Spleen (tissue), 11 donors: ENCODE measurements at regions not wholly inside any gene's neighbourhood (a gene's known extent, or its start where the extent isn't known, plus 50 kb on each side); places are given as distances from the start of the nearest gene placed in this dataset.
"Not testable (repeated sequence)": the region's sequence is repeated elsewhere in the genome, so short reads cannot be mapped to it uniquely, and the experiment has no call there.

Source experiments
- DNase-seq: peaks from one replicate; pipeline ENCODE4 v3.0.0-alpha.2; 2020
- H3K27ac ChIP-seq, 8 donors: fragments of 200-600 bp; sonication (generic) in 7 of 8; 1 replicate in 4 of 8; 2 replicates in 4 of 8; pipeline versions ENCODE4 v1.5.0 to v1.8.0; 2016 to 2021; ENCODE audit warnings: inconsistent platforms in 4 of 8, mild to moderate bottlenecking in 4 of 8, moderate library complexity in 1 of 8
- H3K27me3 ChIP-seq, 7 donors: fragments of 200-600 bp; sonication (generic) in 6 of 7; replicated peaks in 1 of 7; 1 replicate in 4 of 7; 2 replicates in 3 of 7; pipeline versions ENCODE4 v1.5.0 to v1.8.0; 2016 to 2021; ENCODE audit warnings: inconsistent platforms in 3 of 7, mild to moderate bottlenecking in 1 of 7
- H3K36me3 ChIP-seq, 6 donors: fragments of 200-600 bp; sonication (generic) in 5 of 6; 1 replicate in 4 of 6; 2 replicates in 2 of 6; pipeline versions ENCODE4 v1.5.0 to v1.8.0; 2016 to 2021; ENCODE audit warnings: inconsistent platforms in 2 of 6
- H3K4me1 ChIP-seq, 6 donors: fragments of 200-600 bp; sonication (generic) in 5 of 6; 1 replicate in 3 of 6; 2 replicates in 3 of 6; pipeline versions ENCODE4 v1.5.0 to v1.8.0; 2016 to 2021; ENCODE audit warnings: inconsistent platforms in 3 of 6
- H3K4me3 ChIP-seq, 8 donors: fragments of 200-600 bp; sonication (generic) in 7 of 8; 1 replicate in 4 of 8; 2 replicates in 4 of 8; pipeline versions ENCODE4 v1.5.0 to v1.8.0; 2016 to 2021; ENCODE audit warnings: inconsistent platforms in 4 of 8, mild to moderate bottlenecking in 4 of 8, moderate library complexity in 2 of 8
- H3K9me3 ChIP-seq, 8 donors: fragments of 200-600 bp; sonication (generic) in 7 of 8; 1 replicate in 4 of 8; 2 replicates in 4 of 8; pipeline versions ENCODE4 v1.5.0 to v1.8.0; 2016 to 2021; ENCODE audit warnings: inconsistent platforms in 4 of 8
- CTCF ChIP-seq, 11 experiments: fragments of 200-600 bp in 7 of 11; fragments of 450-650 bp in 4 of 11; sonication (generic) in 4 of 11; IDR thresholded peaks in 8 of 11; conservative IDR thresholded peaks in 3 of 11; 1 replicate in 7 of 11; 2 replicates in 4 of 11; pipeline versions ENCODE4 v1.4.0 to v1.8.0; 2016 to 2021; ENCODE audit warnings: antibody characterized with exemption in 11 of 11, inconsistent platforms in 4 of 11, mild to moderate bottlenecking in 1 of 11
- POLR2A ChIP-seq, 3 donors: fragments of 450-650 bp; IDR thresholded peaks; one replicate each; pipeline ENCODE4 v1.5.1; 2017; ENCODE audit warnings: antibody characterized with exemption in 3 of 3, mild to moderate bottlenecking in 1 of 3
- POLR2AphosphoS5 ChIP-seq, 3 donors: sonication (generic); formaldehyde crosslinking; IDR thresholded peaks; one replicate each; pipeline ENCODE4 v1.5.1; 2017; ENCODE audit warnings: antibody characterized with exemption in 3 of 3
- WGBS, 5 donors: extraction: QIAGEN DNeasy Blood & Tissue Kit in 3 of 5; methylation state at CpG; one replicate each; pipeline versions ENCODE4 v1.1.5 to v1.1.7; 2013 to 2018; 5-methylcytosine and 5-hydroxymethylcytosine counted together
- intact Hi-C: fragments of 100-400 bp; cut with DNase I; formaldehyde crosslinking; loops from one replicate; pipeline ENCODE4 v1.15.0; 2023; ENCODE audit warnings: low total_unique reads
- donor health status: healthy with polysubstance abuse.
- donor health status: DM: no; HTN: no; CAD: no; lungs with moderate emphysema.
- donor health status: DM: no; HTN: no; CAD: no.
- donor health status: Bipolar disorder and iron deficiency.
- donor health status: healthy.
- donor health status: DM: no; HTN: no; CAD: no.
- donor health status: DM: yes; HTN: yes; CAD: no.

GRCh38 chr10:26937371-26937770 is 76.6 kb upstream of the ABI1 start:
- TF ChIP-seq POLR2AphosphoS5 (IDR thresholded peaks at IDR 0.05) (no peak), CTCF (IDR thresholded peaks at IDR 0.05 in 8 of 11, conservative IDR thresholded peaks at IDR 0.05 in 3 of 11) (no peak), POLR2A (IDR thresholded peaks at IDR 0.05) (no peak)
- no peaks in the 10 kb centered on the region for H3K4me1 ChIP-seq
- no peaks in the 10 kb centered on the region for H3K27me3 ChIP-seq
- no peak for DNase-seq
- WGBS, 5 donors: 67 to 96% (median 91%) methylated on average over 3 of the region's 3 CpGs
- H3K27ac ChIP-seq: no peak overlapping the region
- H3K36me3 ChIP-seq: no peaks in the 10 kb centered on the region
- intact Hi-C loops: no loop called here
- H3K9me3 ChIP-seq: no peaks in the 10 kb centered on the region
- no peak overlapping the region for H3K4me3 ChIP-seq

GRCh38 chr10:26934190-26934589 is 73.4 kb upstream of the ABI1 start:
- peaks cover 0 to 12% (median 10%) of the 10 kb centered on the region in 6 donors for H3K4me1 ChIP-seq
- H3K27ac ChIP-seq, H3K27me3 ChIP-seq, H3K36me3 ChIP-seq, DNase-seq, H3K4me3 ChIP-seq, H3K9me3 ChIP-seq, intact Hi-C loops: not testable (repeated sequence)
- WGBS, 5 donors: 93 to 95% (median 94%) methylated on average over 11 of the region's 11 CpGs

DNA sequence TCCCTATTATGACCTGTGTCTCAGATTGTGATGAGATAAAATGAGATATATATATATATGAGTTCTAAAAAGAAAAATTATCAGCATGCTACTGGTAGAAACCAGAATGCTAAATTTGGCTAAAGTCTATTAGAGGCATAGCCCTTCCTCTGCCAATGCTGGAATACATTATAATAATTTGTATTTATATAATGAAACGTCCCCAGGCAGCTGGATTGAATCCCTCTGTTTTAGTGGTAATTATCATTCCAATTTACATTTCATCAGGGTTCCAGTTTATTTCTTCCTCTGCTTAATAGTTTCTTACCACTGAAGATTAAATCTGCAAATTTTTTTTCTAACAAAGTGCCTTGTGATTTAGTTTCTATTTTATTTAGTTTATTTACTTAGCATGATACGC is 71.8 kb upstream of the ABI1 start:
- intact Hi-C loops: no loop called here
- no peaks in the 10 kb centered on the region for H3K9me3 ChIP-seq
- peaks cover 0 to 12% (median 10%) of the 10 kb centered on the region in 6 donors for H3K4me1 ChIP-seq
- TF ChIP-seq CTCF (IDR thresholded peaks at IDR 0.05 in 8 of 11, conservative IDR thresholded peaks at IDR 0.05 in 3 of 11) (no peak), POLR2AphosphoS5 (IDR thresholded peaks at IDR 0.05) (no peak)
- peaks cover 0 to 8% (median 0%) of the 10 kb centered on the region in 7 donors for H3K27me3 ChIP-seq
- no peaks in the 10 kb centered on the region for H3K36me3 ChIP-seq
- H3K4me3 ChIP-seq: no peak overlapping the region
- DNase-seq: no peak
- WGBS, 5 donors: 77 to 89% (median 86%) methylated on average over 2 of the region's 2 CpGs
- H3K27ac ChIP-seq: no peak overlapping the region

GRCh38 chr10:26931223-26931622 is 70.5 kb upstream of the ABI1 start:
- H3K4me1 ChIP-seq: peaks cover 0 to 12% (median 10%) of the 10 kb centered on the region in 6 donors
- peak; percentile 79 for DNase-seq

GRCh38 chr10:26922824-26923223 is 62.1 kb upstream of the ABI1 start:
- H3K27ac ChIP-seq, H3K4me3 ChIP-seq, H3K9me3 ChIP-seq, H3K4me1 ChIP-seq, H3K27me3 ChIP-seq, H3K36me3 ChIP-seq, DNase-seq, intact Hi-C loops: not testable (repeated sequence)
- WGBS, 5 donors: 74 to 88% (median 82%) methylated on average over 3 of the region's 3 CpGs

More at GRCh38 chr10:26931223-26931622, 70.5 kb upstream of the ABI1 start:
- intact Hi-C loops: no loop called here
- Histone ChIP-seq H3K27me3 (peaks cover 0 to 8% (median 0%) of the 10 kb centered on the region in 7 donors), H3K27ac (no peak overlapping the region), H3K9me3 (no peaks in the 10 kb centered on the region), H3K36me3 (no peaks in the 10 kb centered on the region), H3K4me3 (peak overlapping the region in 3 of 8 donors; percentile 17 to 45 (median 19))
- 2 to 8% (median 3%) methylated on average over 19 to 21 of the region's 21 CpGs for WGBS, 5 donors
- peak in 2 of 3 donors; percentile 20 to 38 for TF ChIP-seq POLR2AphosphoS5 (IDR thresholded peaks at IDR 0.05)
- no peak for TF ChIP-seq CTCF (IDR thresholded peaks at IDR 0.05 in 8 of 11, conservative IDR thresholded peaks at IDR 0.05 in 3 of 11)
- no peak for TF ChIP-seq POLR2A (IDR thresholded peaks at IDR 0.05)

DNA sequence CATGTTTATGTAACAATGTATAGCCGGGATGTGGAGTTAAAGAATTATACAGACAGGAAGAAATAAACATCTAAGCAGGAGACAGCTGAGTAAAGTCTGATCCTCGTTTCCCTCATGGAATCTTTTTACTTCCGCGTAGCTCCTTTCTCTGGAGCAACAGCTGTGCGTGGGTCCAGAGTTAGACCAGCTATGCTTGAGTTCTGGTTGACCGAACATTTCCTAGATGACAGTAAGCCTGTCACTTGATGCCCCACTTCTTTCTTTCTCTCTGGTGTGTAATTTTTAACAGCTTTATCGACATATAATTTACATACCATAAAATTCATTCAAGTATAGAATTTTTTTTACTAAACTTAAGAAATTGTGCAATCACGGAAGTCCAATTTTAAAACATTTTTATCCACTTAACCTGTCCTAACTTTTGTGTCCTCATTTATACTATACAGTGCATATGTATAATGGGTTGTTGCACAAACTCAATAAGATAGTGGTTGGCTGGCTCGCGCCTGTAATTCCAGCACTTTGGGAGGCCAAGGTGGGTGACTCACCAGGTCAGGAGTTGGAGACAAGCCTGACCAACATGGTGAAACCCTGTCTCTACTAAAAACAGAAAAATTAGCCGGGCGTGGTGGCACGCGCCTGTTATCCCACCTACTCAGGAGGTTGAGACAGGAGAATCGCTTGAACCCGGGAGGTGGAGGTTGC is 58.5 kb upstream of the ABI1 start:
- H3K4me3 ChIP-seq, intact Hi-C loops, H3K4me1 ChIP-seq, H3K27ac ChIP-seq, DNase-seq, H3K9me3 ChIP-seq, H3K36me3 ChIP-seq, H3K27me3 ChIP-seq: not testable (repeated sequence)
- WGBS, 5 donors: 81 to 93% (median 90%) methylated on average over 16 of the region's 16 CpGs
